Lung (tissue), 11 donors: ENCODE measurements at regions not wholly inside any gene's neighbourhood (a gene's known extent, or its start where the extent isn't known, plus 50 kb on each side); places are given as distances from the start of the nearest gene placed in this dataset.

Source experiments
- ATAC-seq: fragments of 200-7000 bp; cut with Tn5 transposase; one replicate; pipeline ENCODE4 v1.9.1; 2020; ENCODE audit warnings: moderate number of reproducible peaks; ENCODE audit not compliant: insufficient read depth, low FRiP score
- DNase-seq, 3 donors: peaks; one replicate each; pipeline ENCODE4 v3.0.0-alpha.2; 2013 to 2017
- H3K27ac ChIP-seq, 2 donors: one replicate each; pipeline ENCODE4 v1.5.1; 2013; ENCODE audit warnings: mild to moderate bottlenecking in 2 of 2, moderate library complexity in 2 of 2, control low read depth in 1 of 2, inconsistent platforms in 1 of 2, low read depth in 1 of 2, low read length in 1 of 2
- H3K27me3 ChIP-seq, 3 donors: one replicate each; pipeline ENCODE4 v1.5.1; 2013; ENCODE audit warnings: low read length in 2 of 3; ENCODE audit not compliant: control insufficient read depth in 3 of 3, insufficient read depth in 3 of 3
- H3K36me3 ChIP-seq, 4 donors: one replicate each; pipeline ENCODE4 v1.5.1; 2013; ENCODE audit warnings: low read length in 4 of 4, mild to moderate bottlenecking in 1 of 4, moderate library complexity in 1 of 4; ENCODE audit not compliant: control insufficient read depth in 4 of 4, insufficient read depth in 4 of 4
- H3K4me1 ChIP-seq, 5 donors: one replicate each; pipeline ENCODE4 v1.5.1; 2013; ENCODE audit warnings: low read length in 5 of 5, mild to moderate bottlenecking in 2 of 5, moderate library complexity in 1 of 5; ENCODE audit not compliant: control insufficient read depth in 5 of 5, insufficient read depth in 5 of 5
- H3K4me3 ChIP-seq: one replicate; pipeline ENCODE4 v1.5.1; 2013; ENCODE audit warnings: mild to moderate bottlenecking, control low read depth, moderate library complexity
- H3K9ac ChIP-seq, 2 donors: one replicate each; pipeline ENCODE4 v1.5.1; 2013; ENCODE audit warnings: low read length in 2 of 2, control low read depth in 1 of 2; ENCODE audit not compliant: insufficient read depth in 1 of 2
- H3K9me3 ChIP-seq, 4 donors: one replicate each; pipeline ENCODE4 v1.5.1; 2013; ENCODE audit warnings: low read length in 3 of 4, mild to moderate bottlenecking in 1 of 4, moderate library complexity in 1 of 4; ENCODE audit not compliant: control insufficient read depth in 4 of 4, insufficient read depth in 3 of 4
- CTCF ChIP-seq: IDR thresholded peaks from 2 replicates; pipeline ENCODE4 v1.5.1; 2012; ENCODE audit warnings: mild to moderate bottlenecking; ENCODE audit errors: control extremely low read depth, extremely low read depth
- WGBS, 2 donors: extraction: QIAGEN DNeasy Blood & Tissue Kit; methylation state at CpG; one replicate each; pipeline ENCODE4 v1.1.7; 2013; 5-methylcytosine and 5-hydroxymethylcytosine counted together
- donor health status: control.
- donor health status: control.
- donor health status: Bipolar disorder and iron deficiency.
- donor health status: healthy.
- donor health status: DM: yes; HTN: yes; CAD: no.

GRCh38 chr20:56111961-56112730, 106.8 kb upstream of the CBLN4 start:
- no peak for TF ChIP-seq CTCF
- H3K36me3 ChIP-seq, result no peaks in the 10 kb centered on the region
- ATAC-seq, result no peak
- no peak overlapping the region for H3K4me3 ChIP-seq
- no peaks in the 10 kb centered on the region for H3K4me1 ChIP-seq
- H3K9ac ChIP-seq, result no peak overlapping the region
- H3K27ac ChIP-seq, result no peak overlapping the region
- no peaks in the 10 kb centered on the region for H3K27me3 ChIP-seq
- no peak for DNase-seq
- no peaks in the 10 kb centered on the region for H3K9me3 ChIP-seq
- WGBS, 2 donors, result 83 to 89% methylated on average over 9 of the region's 9 CpGs

- TF ChIP-seq CTCF, result no peak
- H3K36me3 ChIP-seq, result no peaks in the 10 kb centered on the region
- no peak overlapping the region for H3K9ac ChIP-seq
- DNase-seq (no peak), ATAC-seq (no peak)
- no peaks in the 10 kb centered on the region for H3K4me1 ChIP-seq
- no peaks in the 10 kb centered on the region for H3K9me3 ChIP-seq
- H3K4me3 ChIP-seq, result no peak overlapping the region
- no peak overlapping the region for H3K27ac ChIP-seq
- H3K27me3 ChIP-seq, result no peaks in the 10 kb centered on the region
- WGBS, 2 donors, result 83 to 86% methylated on average over 6 of the region's 6 CpGs
Observed at GRCh38 chr20:56117350-56117749, 112.0 kb upstream of the CBLN4 start.

- 75 to 78% methylated on average over 1 of the region's 1 CpG for WGBS, 2 donors
- H3K9ac ChIP-seq, result no peak overlapping the region
Observed at GRCh38 chr20:56121850-56122249, 116.5 kb upstream of the CBLN4 start.

More at GRCh38 chr20:56121850-56122249, 116.5 kb upstream of the CBLN4 start:
- peaks cover 0 to 4% (median 2%) of the 10 kb centered on the region in 4 donors for H3K9me3 ChIP-seq
- DNase-seq (no peak), ATAC-seq (no peak)
- H3K36me3 ChIP-seq, result no peaks in the 10 kb centered on the region
- TF ChIP-seq CTCF, result no peak
- no peak overlapping the region for H3K4me3 ChIP-seq
- no peak overlapping the region for H3K27ac ChIP-seq
- no peaks in the 10 kb centered on the region for H3K4me1 ChIP-seq
- H3K27me3 ChIP-seq, result no peaks in the 10 kb centered on the region
